Duodenal mucosa (tissue), 2 donors: ENCODE measurements at regions not wholly inside any gene's neighbourhood (a gene's known extent, or its start where the extent isn't known, plus 50 kb on each side); places are given as distances from the start of the nearest gene placed in this dataset.

Experiments
- H3K27ac ChIP-seq: one replicate; pipeline ENCODE4 v1.7.0; 2013; ENCODE audit warnings: low read depth, low read length
- H3K27me3 ChIP-seq, 2 donors: one replicate each; pipeline ENCODE4 v1.7.0; 2013; ENCODE audit warnings: low read length in 2 of 2, control low read depth in 1 of 2; ENCODE audit not compliant: insufficient read depth in 2 of 2, control insufficient read depth in 1 of 2
- H3K36me3 ChIP-seq, 2 donors: one replicate each; pipeline ENCODE4 v1.7.0; 2013; ENCODE audit warnings: low read length in 2 of 2, control low read depth in 1 of 2; ENCODE audit not compliant: insufficient read depth in 2 of 2, control insufficient read depth in 1 of 2
- H3K4me1 ChIP-seq, 2 donors: one replicate each; pipeline ENCODE4 v1.7.0; 2013; ENCODE audit warnings: low read length in 2 of 2, control low read depth in 1 of 2; ENCODE audit not compliant: insufficient read depth in 2 of 2, control insufficient read depth in 1 of 2
- H3K4me3 ChIP-seq, 2 donors: one replicate each; pipeline ENCODE4 v1.7.0; 2013; ENCODE audit warnings: low read length in 2 of 2, low read depth in 1 of 2
- H3K9ac ChIP-seq, 2 donors: one replicate each; pipeline ENCODE4 v1.7.0; 2013; ENCODE audit warnings: low read length in 2 of 2, low read depth in 1 of 2
- H3K9me3 ChIP-seq, 2 donors: one replicate each; pipeline ENCODE4 v1.7.0; 2013; ENCODE audit warnings: low read length in 2 of 2, control low read depth in 1 of 2; ENCODE audit not compliant: control insufficient read depth in 1 of 2

- no peak overlapping the region for H3K27ac ChIP-seq
- H3K9ac ChIP-seq = no peak overlapping the region
- no peaks in the 10 kb centered on the region for H3K27me3 ChIP-seq
- H3K4me1 ChIP-seq = no peaks in the 10 kb centered on the region
- H3K9me3 ChIP-seq = no peaks in the 10 kb centered on the region
- H3K36me3 ChIP-seq = no peaks in the 10 kb centered on the region
- no peak overlapping the region for H3K4me3 ChIP-seq
These were observed 603.1 kb upstream of the HS6ST1 start for GRCh38 chr2:128921751-128922150.

- H3K9ac ChIP-seq = no peak overlapping the region
- no peaks in the 10 kb centered on the region for H3K36me3 ChIP-seq
- H3K4me1 ChIP-seq = no peaks in the 10 kb centered on the region
These were observed 603.5 kb upstream of the HS6ST1 start for GRCh38 chr2:128922154-128922553.

GRCh38 chr2:128925631-128926030, 607.0 kb upstream of the HS6ST1 start:
- H3K36me3 ChIP-seq = no peaks in the 10 kb centered on the region
- no peak overlapping the region for H3K9ac ChIP-seq
- no peak overlapping the region for H3K4me3 ChIP-seq
- H3K4me1 ChIP-seq = no peaks in the 10 kb centered on the region
- no peak overlapping the region for H3K27ac ChIP-seq
- H3K9me3 ChIP-seq = no peaks in the 10 kb centered on the region
- no peaks in the 10 kb centered on the region for H3K27me3 ChIP-seq

More at GRCh38 chr2:128922154-128922553, 603.5 kb upstream of the HS6ST1 start:
- no peaks in the 10 kb centered on the region for H3K9me3 ChIP-seq
- no peaks in the 10 kb centered on the region for H3K27me3 ChIP-seq
- no peak overlapping the region for H3K27ac ChIP-seq
- H3K4me3 ChIP-seq = no peak overlapping the region

GRCh38 chr2:128930101-128930500, 611.4 kb upstream of the HS6ST1 start:
- Histone ChIP-seq H3K27me3 (no peaks in the 10 kb centered on the region), H3K4me3 (no peak overlapping the region), H3K9ac (no peak overlapping the region), H3K4me1 (no peaks in the 10 kb centered on the region), H3K9me3 (no peaks in the 10 kb centered on the region), H3K36me3 (no peaks in the 10 kb centered on the region), H3K27ac (no peak overlapping the region)

GRCh38 chr2:128940378-128940777, 621.7 kb upstream of the HS6ST1 start:
- no peaks in the 10 kb centered on the region for H3K9me3 ChIP-seq
- H3K4me3 ChIP-seq = no peak overlapping the region
- no peaks in the 10 kb centered on the region for H3K4me1 ChIP-seq
- H3K27ac ChIP-seq = no peak overlapping the region
- no peaks in the 10 kb centered on the region for H3K36me3 ChIP-seq
- H3K27me3 ChIP-seq = no peaks in the 10 kb centered on the region
- H3K9ac ChIP-seq = no peak overlapping the region

GRCh38 chr2:128941751-128942150, 623.1 kb upstream of the HS6ST1 start:
- Histone ChIP-seq H3K9ac (no peak overlapping the region), H3K27me3 (no peaks in the 10 kb centered on the region), H3K4me1 (no peaks in the 10 kb centered on the region), H3K9me3 (no peaks in the 10 kb centered on the region), H3K36me3 (no peaks in the 10 kb centered on the region), H3K27ac (no peak overlapping the region), H3K4me3 (no peak overlapping the region)

- Histone ChIP-seq H3K9me3 (no peaks in the 10 kb centered on the region), H3K4me1 (no peaks in the 10 kb centered on the region), H3K36me3 (no peaks in the 10 kb centered on the region), H3K27me3 (no peaks in the 10 kb centered on the region), H3K27ac (no peak overlapping the region), H3K9ac (no peak overlapping the region), H3K4me3 (no peak overlapping the region)
These were observed 630.7 kb upstream of the HS6ST1 start for GRCh38 chr2:128949360-128949759.

- no peak overlapping the region for H3K4me3 ChIP-seq
- no peaks in the 10 kb centered on the region for H3K36me3 ChIP-seq
- H3K4me1 ChIP-seq = no peaks in the 10 kb centered on the region
- no peak overlapping the region for H3K27ac ChIP-seq
- no peaks in the 10 kb centered on the region for H3K27me3 ChIP-seq
- H3K9me3 ChIP-seq = no peaks in the 10 kb centered on the region
- no peak overlapping the region for H3K9ac ChIP-seq
These were observed 632.1 kb upstream of the HS6ST1 start for GRCh38 chr2:128950758-128951157.

GRCh38 chr2:128958241-128958640, 639.6 kb upstream of the HS6ST1 start:
- no peaks in the 10 kb centered on the region for H3K4me1 ChIP-seq
- H3K27me3 ChIP-seq = no peaks in the 10 kb centered on the region

GRCh38 chr2:128967646-128968045, 649.0 kb upstream of the HS6ST1 start:
- Histone ChIP-seq H3K9me3 (peaks cover 0 to 6% of the 10 kb centered on the region in 2 donors), H3K36me3 (no peaks in the 10 kb centered on the region), H3K27ac (no peak overlapping the region), H3K4me1 (no peaks in the 10 kb centered on the region), H3K27me3 (no peaks in the 10 kb centered on the region), H3K9ac (no peak overlapping the region), H3K4me3 (no peak overlapping the region)

More at GRCh38 chr2:128958241-128958640, 639.6 kb upstream of the HS6ST1 start:
- Histone ChIP-seq H3K9ac (no peak overlapping the region), H3K27ac (no peak overlapping the region), H3K9me3 (no peaks in the 10 kb centered on the region), H3K36me3 (no peaks in the 10 kb centered on the region), H3K4me3 (no peak overlapping the region)

GRCh38 chr2:128969374-128969773, 650.7 kb upstream of the HS6ST1 start:
- Histone ChIP-seq H3K9me3 (no peaks in the 10 kb centered on the region), H3K4me1 (no peaks in the 10 kb centered on the region), H3K27ac (no peak overlapping the region), H3K36me3 (no peaks in the 10 kb centered on the region), H3K9ac (no peak overlapping the region), H3K4me3 (no peak overlapping the region), H3K27me3 (no peaks in the 10 kb centered on the region)
